ENCODE measurements at regions not wholly inside any gene's neighbourhood (a gene's known extent, or its start where the extent isn't known, plus 50 kb on each side); places are given as distances from the start of the nearest gene placed in this dataset.

DNA sequence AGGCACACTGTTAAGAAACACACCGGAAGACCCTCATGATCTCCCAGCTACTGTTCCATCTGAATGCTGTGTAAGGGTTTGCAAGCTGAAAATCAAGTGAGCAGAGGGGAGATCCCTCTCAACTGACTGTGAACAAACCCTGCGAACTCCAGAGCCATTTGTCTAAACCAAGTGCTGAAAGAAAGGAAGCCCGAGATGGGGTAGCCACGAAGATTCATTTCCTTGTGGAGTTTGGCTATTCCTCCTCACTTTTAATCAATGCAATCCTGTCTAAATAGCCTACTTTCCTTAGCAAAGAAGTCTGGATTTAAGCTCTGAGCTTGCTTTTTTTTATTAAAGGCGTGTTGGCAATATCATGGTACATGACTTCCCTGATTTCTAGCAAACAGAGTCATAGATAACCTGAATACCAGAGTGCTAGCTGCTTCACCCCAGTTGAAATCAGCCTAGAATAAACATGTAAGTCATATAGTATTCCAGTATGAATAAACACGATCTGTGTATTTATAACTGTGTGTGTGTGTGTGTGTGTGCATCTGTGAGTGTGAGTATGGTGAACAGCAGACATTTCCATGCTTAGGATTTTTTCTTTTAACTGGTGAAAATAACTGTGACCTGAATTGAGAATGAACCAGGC, 365.2 kb downstream of the ZNF521 start:
- H3K4me3 Mint-ChIP-seq: no peak overlapping the region
- H3K4me1 Mint-ChIP-seq (ENCODE audit: low read depth): no peaks in the 10 kb centered on the region
- H3K27ac Mint-ChIP-seq: no peak overlapping the region
- no peaks in the 10 kb centered on the region for H3K9me3 Mint-ChIP-seq (ENCODE audit: low read depth)
- H3K36me3 Mint-ChIP-seq: no peaks in the 10 kb centered on the region
- H3K27me3 Mint-ChIP-seq: peaks cover 3% of the 10 kb centered on the region

DNA sequence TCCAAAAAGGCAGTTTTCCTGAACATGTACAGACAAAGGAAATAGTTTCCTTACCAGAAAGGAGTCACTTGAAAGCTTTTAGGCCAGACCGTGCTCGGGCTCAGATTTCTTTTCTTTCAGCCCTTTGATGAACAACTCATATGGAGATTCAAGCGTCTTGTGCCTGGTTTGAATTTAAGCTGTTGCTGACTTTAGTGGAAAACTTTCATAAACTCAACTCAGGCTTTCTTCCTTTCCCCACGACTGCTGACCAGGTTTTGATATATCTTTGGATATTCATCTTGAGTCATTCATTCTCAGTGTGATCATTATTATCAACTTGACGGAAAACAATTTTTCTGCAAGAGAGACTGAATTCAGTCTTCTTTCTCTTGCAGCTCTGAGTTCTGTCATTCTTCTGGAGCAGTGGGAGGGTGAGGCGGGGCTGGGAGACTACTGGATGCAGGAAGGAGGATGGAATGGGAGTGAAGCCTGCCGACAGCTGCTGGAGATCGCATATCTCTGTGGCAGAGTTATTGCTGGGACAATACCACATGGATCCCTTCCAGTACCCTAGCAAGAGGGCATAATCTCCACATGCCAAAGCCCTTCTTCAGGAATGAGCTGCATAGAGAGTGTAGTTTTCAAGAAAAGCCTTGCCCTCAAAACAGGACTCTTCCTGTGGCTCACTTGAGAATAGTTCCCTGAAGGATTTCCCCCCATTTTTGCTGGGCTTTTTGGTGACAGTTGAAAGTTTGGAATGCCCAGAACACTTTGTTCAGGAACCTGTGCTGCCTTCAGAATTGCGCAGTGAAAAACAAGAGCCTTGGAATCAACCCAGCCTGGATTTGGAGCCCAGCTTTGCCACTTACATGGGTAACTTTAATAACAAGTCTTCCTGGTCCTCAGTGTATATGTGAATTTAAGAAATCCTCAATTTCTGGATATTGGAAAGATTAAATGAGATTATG, 364.4 kb downstream of the ZNF521 start:
- no peak overlapping the region for H3K4me3 Mint-ChIP-seq
- H3K36me3 Mint-ChIP-seq: no peaks in the 10 kb centered on the region
- no peak overlapping the region for H3K27ac Mint-ChIP-seq
- H3K4me1 Mint-ChIP-seq (ENCODE audit: low read depth): no peaks in the 10 kb centered on the region
- peaks cover 3% of the 10 kb centered on the region for H3K27me3 Mint-ChIP-seq
- H3K9me3 Mint-ChIP-seq (ENCODE audit: low read depth): no peaks in the 10 kb centered on the region

DNA sequence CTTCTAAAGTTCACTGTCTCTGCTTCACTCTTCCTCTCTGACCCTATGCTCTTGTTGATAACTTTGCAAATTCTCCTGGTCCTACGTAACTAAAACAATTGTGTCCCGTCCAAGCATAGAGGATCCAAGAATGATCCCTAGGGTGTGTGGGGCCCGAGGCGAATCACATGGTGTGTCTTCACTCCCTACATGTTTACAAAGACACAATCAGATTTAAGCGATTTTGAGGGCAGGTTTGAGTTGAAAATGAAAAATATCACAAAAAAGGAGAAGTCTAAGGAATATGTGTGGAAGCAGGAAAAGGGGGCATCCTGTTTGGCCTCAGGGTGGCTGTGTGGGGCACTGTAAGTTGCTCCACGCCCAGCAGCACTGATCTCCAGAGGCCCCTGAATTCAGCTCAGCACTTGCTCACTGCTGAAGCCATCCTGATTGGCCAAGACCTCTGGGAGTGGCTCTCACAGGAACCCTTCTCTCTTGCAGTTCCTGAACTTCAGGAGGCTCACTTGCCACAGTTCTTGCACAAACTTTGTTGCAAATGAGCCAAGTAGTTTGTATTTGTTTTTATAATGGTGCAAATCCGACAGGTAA, 363.6 kb downstream of the ZNF521 start:
- Mint-ChIP-seq H3K9me3 (ENCODE audit: low read depth) (no peaks in the 10 kb centered on the region), H3K27me3 (peaks cover 3% of the 10 kb centered on the region), H3K36me3 (no peaks in the 10 kb centered on the region), H3K27ac (no peak overlapping the region), H3K4me3 (no peak overlapping the region), H3K4me1 (ENCODE audit: low read depth) (no peaks in the 10 kb centered on the region)

DNA sequence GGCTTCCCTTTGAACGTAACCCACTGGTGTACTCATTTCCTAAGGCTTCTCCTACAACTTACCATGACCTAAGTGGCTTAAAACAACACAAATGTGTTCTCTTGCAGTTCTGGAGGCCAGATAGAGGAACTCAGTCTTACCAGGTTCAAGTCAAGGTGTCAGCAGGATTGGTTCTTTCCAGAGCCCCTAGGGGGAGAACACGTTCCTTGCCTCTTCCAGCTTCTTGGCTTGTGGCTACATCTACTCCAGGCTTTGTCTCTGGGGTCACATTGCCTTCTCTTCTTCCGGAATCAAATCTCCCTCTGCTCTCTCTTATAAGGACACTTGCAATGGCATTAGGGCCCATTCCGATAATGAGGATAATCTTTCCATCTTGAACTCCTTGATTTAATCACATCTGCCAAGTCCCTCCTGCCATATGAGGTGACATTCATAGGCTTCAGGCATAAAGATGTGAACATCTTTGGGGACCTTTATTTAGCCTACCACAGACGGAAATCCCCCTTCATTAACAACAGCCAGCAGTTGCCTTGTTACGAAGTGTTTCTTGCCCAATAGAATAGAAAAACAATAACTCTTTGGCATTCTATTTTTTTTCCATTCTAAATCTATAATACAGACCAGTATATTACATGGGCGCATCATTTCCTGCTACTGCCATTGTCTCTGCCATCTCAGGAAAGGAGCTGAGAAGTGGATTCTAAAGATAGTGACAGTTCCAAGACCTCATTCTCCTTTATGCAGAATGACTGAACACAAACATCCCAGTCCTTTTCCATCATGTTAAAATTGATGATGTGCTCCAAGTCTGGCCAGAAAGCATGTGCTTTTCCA, 362.0 kb downstream of the ZNF521 start:
- Mint-ChIP-seq H3K9me3 (ENCODE audit: low read depth) (no peaks in the 10 kb centered on the region), H3K4me3 (no peak overlapping the region), H3K4me1 (ENCODE audit: low read depth) (no peaks in the 10 kb centered on the region), H3K27me3 (peaks cover 1% of the 10 kb centered on the region), H3K36me3 (no peaks in the 10 kb centered on the region), H3K27ac (no peak overlapping the region)

DNA sequence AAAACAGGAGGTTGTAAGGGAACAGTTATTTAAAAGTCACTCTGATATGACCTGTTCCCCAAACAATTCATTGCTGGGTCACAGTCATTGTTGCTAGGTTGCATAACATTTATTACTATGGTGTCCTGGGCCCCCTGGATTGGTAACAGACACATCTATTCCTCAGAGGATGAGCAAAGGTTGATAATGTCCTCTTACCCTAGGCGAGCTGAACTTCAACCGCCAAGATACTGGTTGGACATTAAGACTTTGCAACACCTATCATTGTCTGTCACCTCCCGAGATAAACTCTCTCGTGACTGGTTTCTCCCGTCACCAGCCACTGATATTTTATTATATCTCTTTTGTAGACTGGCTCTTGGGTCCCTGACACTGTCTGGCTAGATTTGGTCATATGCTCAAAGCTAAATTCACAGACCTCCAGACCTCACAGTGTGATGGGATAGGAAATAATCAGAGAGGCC, 361.3 kb downstream of the ZNF521 start:
- Mint-ChIP-seq H3K27me3 (peaks cover 1% of the 10 kb centered on the region), H3K9me3 (ENCODE audit: low read depth) (no peaks in the 10 kb centered on the region), H3K4me3 (no peak overlapping the region), H3K4me1 (ENCODE audit: low read depth) (no peaks in the 10 kb centered on the region), H3K27ac (no peak overlapping the region), H3K36me3 (no peaks in the 10 kb centered on the region)

DNA sequence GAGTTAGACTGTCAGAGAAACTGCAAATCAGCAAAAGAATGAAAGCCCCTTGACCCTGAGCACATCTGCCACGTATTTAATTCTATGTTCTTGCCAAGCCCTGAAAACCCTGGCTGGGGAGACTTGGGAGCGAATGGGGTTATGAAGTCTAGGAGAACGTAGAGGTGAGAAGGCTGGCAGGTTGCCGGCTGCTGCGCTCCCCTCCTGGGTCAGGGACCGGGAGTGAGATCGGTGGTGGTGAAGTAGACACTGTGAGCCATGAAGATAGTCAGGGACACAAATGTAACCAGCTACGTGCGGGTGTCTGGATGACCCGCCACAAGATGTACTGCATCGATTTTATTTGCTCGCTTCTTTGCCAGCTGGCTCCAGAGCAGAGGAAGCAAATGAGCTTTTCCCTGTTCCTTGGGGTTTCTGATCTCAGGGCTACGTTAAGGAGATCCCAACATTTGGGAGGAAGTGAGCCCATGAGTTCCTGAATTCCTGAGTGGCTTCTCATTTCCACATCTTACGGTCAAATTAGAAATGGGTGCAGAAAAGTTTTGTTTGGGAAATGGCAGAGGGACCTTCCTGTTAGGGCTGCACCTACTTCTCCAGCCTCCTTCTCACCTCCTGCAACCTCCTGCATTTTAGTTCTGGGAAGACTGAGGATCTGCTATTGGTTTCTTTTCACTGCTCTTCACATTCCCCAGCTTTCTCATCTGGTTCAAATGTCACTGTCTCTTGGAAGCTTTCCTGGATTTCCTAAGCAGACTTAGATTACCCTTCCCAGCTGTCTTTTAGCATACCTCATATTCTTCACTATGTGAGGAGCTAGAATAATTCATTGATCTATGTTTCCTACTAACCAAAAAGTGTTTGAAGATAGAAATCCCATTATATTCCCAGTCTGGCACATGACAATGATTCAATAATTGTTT, 360.6 kb downstream of the ZNF521 start:
- no peaks in the 10 kb centered on the region for H3K4me1 Mint-ChIP-seq (ENCODE audit: low read depth)
- H3K27me3 Mint-ChIP-seq: peaks cover 1% of the 10 kb centered on the region
- H3K9me3 Mint-ChIP-seq (ENCODE audit: low read depth): no peaks in the 10 kb centered on the region
- H3K27ac Mint-ChIP-seq: no peak overlapping the region
- H3K36me3 Mint-ChIP-seq: no peaks in the 10 kb centered on the region
- H3K4me3 Mint-ChIP-seq: no peak overlapping the region

DNA sequence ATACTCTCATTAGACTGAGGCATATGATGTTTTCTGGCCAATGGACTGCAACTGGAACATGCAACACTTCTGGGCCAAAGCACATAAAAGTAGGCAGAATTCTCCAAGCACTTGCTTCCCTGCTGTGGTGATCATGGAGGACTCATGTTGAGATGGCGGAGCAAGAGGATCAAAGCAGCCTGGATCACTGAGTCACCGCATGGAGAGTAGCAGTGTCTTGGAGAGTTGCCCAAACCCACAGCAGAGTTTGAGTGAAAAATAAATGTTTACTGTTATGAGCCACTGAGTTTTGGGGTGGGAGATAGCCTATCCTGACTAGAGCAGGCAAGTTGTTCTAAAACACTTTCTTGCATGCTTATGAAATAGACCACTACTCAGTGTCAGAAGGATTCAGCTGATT, 359.5 kb downstream of the ZNF521 start:
- Mint-ChIP-seq H3K9me3 (ENCODE audit: low read depth) (no peaks in the 10 kb centered on the region), H3K27me3 (peaks cover 1% of the 10 kb centered on the region), H3K36me3 (no peaks in the 10 kb centered on the region), H3K4me3 (no peak overlapping the region), H3K27ac (no peak overlapping the region), H3K4me1 (ENCODE audit: low read depth) (no peaks in the 10 kb centered on the region)

DNA sequence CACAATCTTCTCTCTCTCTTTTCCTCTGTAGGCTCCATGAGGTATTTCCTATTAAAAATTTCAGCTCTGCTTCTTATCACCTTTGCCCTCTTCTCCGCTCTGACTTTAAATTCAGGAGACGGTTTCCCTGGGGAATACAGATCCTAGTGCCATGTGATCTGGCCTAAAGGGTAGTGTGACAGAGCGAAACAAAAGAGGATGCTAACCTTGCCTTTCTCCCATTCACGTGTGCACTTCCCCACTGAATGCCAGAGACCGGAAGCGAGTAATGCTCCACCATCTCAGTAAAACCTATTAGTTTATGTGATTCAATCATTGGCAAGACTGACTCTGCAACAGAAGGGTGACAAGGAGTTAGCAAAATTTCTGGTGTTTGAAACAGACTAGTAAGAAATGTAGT, 358.3 kb downstream of the ZNF521 start:
- H3K4me3 Mint-ChIP-seq: no peak overlapping the region
- no peaks in the 10 kb centered on the region for H3K36me3 Mint-ChIP-seq
- no peaks in the 10 kb centered on the region for H3K4me1 Mint-ChIP-seq (ENCODE audit: low read depth)
- no peak overlapping the region for H3K27ac Mint-ChIP-seq
- H3K9me3 Mint-ChIP-seq (ENCODE audit: low read depth): no peaks in the 10 kb centered on the region
- no peaks in the 10 kb centered on the region for H3K27me3 Mint-ChIP-seq

DNA sequence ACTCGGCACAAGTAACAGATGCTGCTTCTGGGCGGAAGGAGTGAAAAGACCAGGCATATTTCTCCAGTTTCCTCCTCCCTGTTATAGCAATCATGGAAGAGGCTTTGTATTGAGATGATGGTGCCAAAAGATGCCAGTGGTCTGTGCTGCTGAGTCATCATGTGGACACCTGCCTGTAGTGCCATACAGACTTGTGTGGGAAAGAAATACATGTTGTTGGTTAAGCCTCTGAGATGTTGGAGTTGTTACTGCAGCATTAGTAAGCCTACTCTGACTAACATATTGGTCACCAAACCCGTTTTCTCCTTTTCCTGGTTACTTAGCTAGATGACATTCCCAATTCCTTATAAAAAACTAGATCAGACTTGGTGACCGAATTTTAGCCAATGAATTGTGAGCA, 356.9 kb downstream of the ZNF521 start:
- no peak overlapping the region for H3K4me3 Mint-ChIP-seq
- peaks cover 10% of the 10 kb centered on the region for H3K9me3 Mint-ChIP-seq (ENCODE audit: low read depth)
- H3K4me1 Mint-ChIP-seq (ENCODE audit: low read depth): no peaks in the 10 kb centered on the region
- H3K27me3 Mint-ChIP-seq: no peaks in the 10 kb centered on the region
- no peak overlapping the region for H3K27ac Mint-ChIP-seq
- H3K36me3 Mint-ChIP-seq: no peaks in the 10 kb centered on the region

DNA sequence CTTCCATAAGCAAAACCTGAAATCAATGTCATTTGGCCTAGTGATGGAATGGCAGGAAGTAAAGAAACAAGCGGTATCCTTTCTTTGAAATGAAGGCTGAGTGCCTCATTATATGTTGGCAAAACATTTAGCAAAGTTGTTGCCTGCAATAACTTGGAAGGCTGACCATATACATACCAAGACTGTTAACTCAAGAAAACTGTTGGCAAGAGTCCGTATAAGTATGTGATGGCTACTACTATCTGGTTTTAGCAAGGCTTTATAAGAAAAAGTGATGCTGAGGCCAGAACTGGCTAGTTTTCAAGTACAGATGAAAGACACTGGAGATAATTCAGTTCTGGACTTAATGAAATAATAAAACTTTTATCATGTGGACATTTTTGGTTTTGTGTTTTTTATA, 356.2 kb downstream of the ZNF521 start:
- no peaks in the 10 kb centered on the region for H3K36me3 Mint-ChIP-seq
- H3K27me3 Mint-ChIP-seq: no peaks in the 10 kb centered on the region
- no peak overlapping the region for H3K4me3 Mint-ChIP-seq
- H3K27ac Mint-ChIP-seq: no peak overlapping the region
- no peaks in the 10 kb centered on the region for H3K4me1 Mint-ChIP-seq (ENCODE audit: low read depth)
- peaks cover 14% of the 10 kb centered on the region for H3K9me3 Mint-ChIP-seq (ENCODE audit: low read depth)

DNA sequence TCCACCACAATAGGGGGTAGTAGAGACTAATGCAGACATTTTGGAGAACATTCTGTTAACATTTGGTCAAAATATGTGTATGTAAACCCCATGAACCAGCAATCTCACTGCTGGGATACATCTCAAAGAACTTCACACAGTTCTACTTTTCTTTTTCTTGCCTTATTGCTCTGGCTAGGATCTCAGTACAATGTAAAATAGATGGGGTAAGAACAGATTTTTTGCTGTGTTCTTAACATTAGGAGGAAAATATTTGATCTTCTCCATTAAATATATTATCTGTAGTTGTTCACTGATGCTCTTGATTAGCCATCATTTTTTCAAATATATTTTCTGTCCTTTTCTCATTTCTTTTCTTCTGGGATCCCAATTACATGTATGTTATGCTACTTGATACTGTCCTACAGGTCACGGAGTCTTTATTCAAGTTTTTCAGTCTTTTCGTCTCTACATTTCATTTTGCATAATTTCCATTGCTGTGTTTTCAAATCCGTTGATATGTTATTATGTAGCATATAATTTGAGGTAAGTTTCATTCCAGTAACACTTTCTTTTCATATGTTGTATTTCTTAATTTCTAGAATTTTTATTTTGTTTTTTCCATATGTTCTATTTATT, 352.2 kb downstream of the ZNF521 start:
- H3K36me3 Mint-ChIP-seq: no peaks in the 10 kb centered on the region
- H3K4me3 Mint-ChIP-seq: no peak overlapping the region
- H3K27me3 Mint-ChIP-seq: no peaks in the 10 kb centered on the region
- peaks cover 14% of the 10 kb centered on the region for H3K9me3 Mint-ChIP-seq (ENCODE audit: low read depth)
- no peaks in the 10 kb centered on the region for H3K4me1 Mint-ChIP-seq (ENCODE audit: low read depth)
- no peak overlapping the region for H3K27ac Mint-ChIP-seq

DNA sequence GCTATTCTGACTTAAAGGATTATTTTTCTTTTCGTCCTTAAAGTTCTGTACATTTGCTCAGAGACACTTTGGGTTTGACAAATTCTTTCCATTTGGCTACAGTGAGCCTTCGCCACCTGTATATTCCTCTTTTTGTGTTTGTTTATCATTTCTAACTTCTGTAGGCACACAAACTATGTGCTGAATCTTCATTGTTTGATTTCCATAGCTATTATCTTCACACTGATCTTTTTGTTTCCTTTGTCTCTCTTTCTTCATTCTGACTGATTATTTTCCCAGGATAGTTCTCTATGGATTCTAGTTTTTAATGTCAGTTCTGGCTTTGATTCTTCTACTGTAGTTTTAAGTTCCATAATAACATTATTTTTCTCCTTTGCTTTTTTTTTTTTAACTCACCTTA, 350.2 kb downstream of the ZNF521 start:
- no peak overlapping the region for H3K4me3 Mint-ChIP-seq
- no peak overlapping the region for H3K27ac Mint-ChIP-seq
- H3K9me3 Mint-ChIP-seq (ENCODE audit: low read depth): peaks cover 14% of the 10 kb centered on the region
- no peaks in the 10 kb centered on the region for H3K27me3 Mint-ChIP-seq
- H3K36me3 Mint-ChIP-seq: no peaks in the 10 kb centered on the region
- no peaks in the 10 kb centered on the region for H3K4me1 Mint-ChIP-seq (ENCODE audit: low read depth)

DNA sequence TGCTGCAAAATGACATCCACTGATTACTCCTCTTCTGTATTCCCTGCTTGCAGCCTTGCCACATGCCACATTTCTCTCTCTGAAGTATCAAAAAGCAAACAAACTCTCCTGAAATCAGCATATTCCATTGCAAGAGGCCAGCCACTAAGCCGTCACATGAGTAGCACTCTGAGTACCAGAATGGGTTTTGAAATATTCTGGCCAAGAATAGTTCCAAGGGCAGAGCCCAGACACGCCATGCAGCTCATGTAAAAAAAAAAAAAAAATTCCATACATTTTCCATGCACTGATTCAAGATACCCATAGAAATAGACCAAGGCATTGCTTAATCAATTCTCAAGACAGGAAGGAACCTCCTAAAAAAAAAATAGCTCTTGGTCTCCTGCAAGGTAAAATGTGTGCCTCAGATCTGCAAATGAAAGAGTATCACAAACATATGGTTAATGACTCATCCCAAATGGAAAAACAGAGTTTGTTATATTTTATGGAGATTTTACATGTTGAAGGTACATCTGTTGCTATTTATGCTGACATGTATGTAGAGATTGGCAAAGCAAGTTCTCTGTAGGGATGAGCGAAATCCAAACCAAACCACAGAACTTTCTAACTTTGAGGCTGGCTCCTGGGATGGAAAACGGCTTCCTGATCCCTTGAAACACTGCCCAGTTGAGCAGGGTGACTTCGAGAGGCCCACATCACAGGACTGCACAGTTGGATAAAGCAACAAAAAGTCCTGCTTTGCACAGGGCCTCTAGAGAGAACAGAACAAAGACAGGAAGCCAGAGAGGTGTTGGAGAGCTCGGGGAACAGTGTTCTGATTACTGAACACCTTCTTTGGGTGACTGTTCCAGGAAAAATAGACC, 346.2 kb downstream of the ZNF521 start:
- Mint-ChIP-seq H3K4me1 (ENCODE audit: low read depth) (no peaks in the 10 kb centered on the region), H3K4me3 (no peak overlapping the region), H3K27me3 (no peaks in the 10 kb centered on the region), H3K9me3 (ENCODE audit: low read depth) (no peaks in the 10 kb centered on the region), H3K36me3 (no peaks in the 10 kb centered on the region), H3K27ac (no peak overlapping the region)
